Spleen (tissue), 7 donors: ENCODE measurements at regions not wholly inside any gene's neighbourhood (a gene's known extent, or its start where the extent isn't known, plus 50 kb on each side); places are given as distances from the start of the nearest gene placed in this dataset.

Experiments
- CTCF ChIP-seq, 11 experiments: fragments of 200-600 bp in 7 of 11; fragments of 450-650 bp in 4 of 11; sonication (generic) in 4 of 11; IDR thresholded peaks in 8 of 11; conservative IDR thresholded peaks in 3 of 11; 1 replicate in 7 of 11; 2 replicates in 4 of 11; pipeline versions ENCODE4 v1.4.0 to v1.8.0; 2016 to 2021; ENCODE audit warnings: antibody characterized with exemption in 11 of 11, inconsistent platforms in 4 of 11, mild to moderate bottlenecking in 1 of 11
- POLR2A ChIP-seq, 3 donors: fragments of 450-650 bp; IDR thresholded peaks; one replicate each; pipeline ENCODE4 v1.5.1; 2017; ENCODE audit warnings: antibody characterized with exemption in 3 of 3, mild to moderate bottlenecking in 1 of 3
- donor health status: DM: no; HTN: no; CAD: no; lungs with moderate emphysema.
- donor health status: DM: no; HTN: no; CAD: no.
- donor health status: DM: no; HTN: no; CAD: no.

- TF ChIP-seq CTCF (IDR thresholded peaks at IDR 0.05 in 8 of 11, conservative IDR thresholded peaks at IDR 0.05 in 3 of 11) (no peak), POLR2A (IDR thresholded peaks at IDR 0.05) (no peak)
Measured at GRCh38 chr9:28832168-28832770, 1259.0 kb upstream of the C9orf72 start.
